GM21423 (cell line): ENCODE measurements at regions not wholly inside any gene's neighbourhood (a gene's known extent, or its start where the extent isn't known, plus 50 kb on each side); places are given as distances from the start of the nearest gene placed in this dataset.
"Not testable (repeated sequence)": the region's sequence is repeated elsewhere in the genome, so short reads cannot be mapped to it uniquely, and the experiment has no call there.

Source experiments
- ATAC-seq: cut with Tn5 transposase; IDR thresholded peaks from one replicate; pipeline ENCODE4 v1.9.1; 2021; ENCODE audit warnings: mild to moderate bottlenecking, moderate library complexity; ENCODE audit not compliant: unreplicated experiment

DNA sequence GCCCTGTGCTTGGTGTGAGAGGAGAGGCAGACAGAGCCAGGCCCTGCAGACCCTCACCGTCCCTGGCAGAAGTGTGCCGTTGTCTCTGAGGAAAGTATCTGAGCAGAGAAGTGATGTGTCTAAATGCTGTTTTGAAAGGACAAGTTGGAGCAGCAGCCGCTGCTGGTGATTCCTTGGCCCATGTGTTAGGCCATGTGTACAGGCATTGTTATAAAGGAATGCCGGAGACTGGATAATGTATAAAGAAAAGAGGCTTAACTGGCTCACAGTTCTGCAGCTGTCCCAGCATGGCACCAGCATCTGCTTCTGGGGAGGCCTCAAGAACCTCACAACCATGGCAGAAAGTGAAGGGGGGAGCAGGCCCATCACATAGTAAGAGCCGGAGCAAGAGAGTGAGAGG is 334.6 kb upstream of the ATP10A start:
- no peak for ATAC-seq

GRCh38 chr15:26197060-26197459 is 333.9 kb upstream of the ATP10A start:
- ATAC-seq = no peak

GRCh38 chr15:26191193-26191592 is 328.1 kb upstream of the ATP10A start:
- no peak for ATAC-seq

DNA sequence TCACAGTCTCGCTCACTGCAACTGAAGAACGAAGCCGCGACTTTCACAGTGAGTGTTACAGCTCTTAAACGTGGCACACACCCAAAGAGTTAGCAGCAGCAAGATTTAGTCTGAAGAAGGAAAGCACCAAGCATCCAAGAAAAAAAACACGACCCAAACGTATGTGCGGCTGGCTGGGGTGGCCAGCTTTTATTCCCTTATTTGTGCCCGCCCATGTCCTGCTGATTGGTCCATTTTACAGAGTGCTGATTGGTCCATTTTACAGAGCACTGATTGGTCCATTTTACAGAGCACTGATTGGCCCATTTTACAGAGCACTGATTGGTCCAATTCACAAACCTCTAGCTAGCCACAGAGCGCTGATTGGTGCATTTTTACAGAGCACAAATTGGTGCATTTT is 323.0 kb upstream of the ATP10A start:
- ATAC-seq = not testable (repeated sequence)

DNA sequence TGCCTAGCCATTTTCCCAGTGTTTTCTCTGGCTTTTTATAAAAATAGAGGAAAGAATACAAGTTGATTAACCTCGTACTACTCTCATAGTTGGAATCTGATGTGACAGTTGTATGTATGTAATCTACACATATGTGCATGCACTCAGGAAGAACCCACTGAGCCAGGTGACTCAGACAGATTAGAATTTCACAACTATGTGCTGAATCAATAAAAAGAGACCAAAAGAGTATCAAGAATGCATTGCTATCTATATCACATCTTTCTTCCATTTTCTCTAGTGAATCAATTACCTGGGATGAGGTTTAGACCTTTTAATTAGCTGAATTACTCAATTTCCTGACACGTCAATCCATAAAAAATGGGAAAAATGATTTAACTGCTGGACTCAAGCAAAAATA is 319.3 kb upstream of the ATP10A start:
- no peak for ATAC-seq

- ATAC-seq = no peak
These were observed 316.8 kb upstream of the ATP10A start for GRCh38 chr15:26179906-26180305.

- no peak for ATAC-seq
These were observed 315.6 kb upstream of the ATP10A start for GRCh38 chr15:26178640-26179220.

- no peak for ATAC-seq
These were observed 314.7 kb upstream of the ATP10A start for GRCh38 chr15:26177816-26178215.

- ATAC-seq = no peak
These were observed 313.7 kb upstream of the ATP10A start for GRCh38 chr15:26176831-26177230.

GRCh38 chr15:26171266-26171665 is 308.1 kb upstream of the ATP10A start:
- no peak for ATAC-seq

- ATAC-seq = no peak
These were observed 303.3 kb upstream of the ATP10A start for GRCh38 chr15:26166429-26166828.

- ATAC-seq = no peak
These were observed 302.4 kb upstream of the ATP10A start for GRCh38 chr15:26165546-26165945.

DNA sequence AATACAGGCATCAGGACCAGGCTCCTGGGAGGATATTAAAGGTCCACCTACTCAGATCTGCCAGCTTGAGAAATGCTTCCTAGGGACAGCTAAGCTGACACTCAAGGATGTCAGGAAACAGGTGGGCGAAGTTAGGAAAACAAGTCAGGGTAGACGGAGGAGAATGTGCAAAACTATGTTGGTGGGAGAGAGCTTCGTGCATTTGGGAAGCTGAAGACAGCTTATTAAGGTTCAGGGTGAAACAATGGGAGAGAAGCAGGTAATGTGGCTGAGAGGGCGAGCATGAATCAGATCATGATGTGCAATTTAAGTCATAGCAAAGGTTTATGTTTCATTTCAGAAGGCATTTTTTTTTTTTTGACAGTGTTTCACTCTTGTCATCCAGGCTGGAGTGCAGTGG is 297.2 kb upstream of the ATP10A start:
- ATAC-seq = no peak

DNA sequence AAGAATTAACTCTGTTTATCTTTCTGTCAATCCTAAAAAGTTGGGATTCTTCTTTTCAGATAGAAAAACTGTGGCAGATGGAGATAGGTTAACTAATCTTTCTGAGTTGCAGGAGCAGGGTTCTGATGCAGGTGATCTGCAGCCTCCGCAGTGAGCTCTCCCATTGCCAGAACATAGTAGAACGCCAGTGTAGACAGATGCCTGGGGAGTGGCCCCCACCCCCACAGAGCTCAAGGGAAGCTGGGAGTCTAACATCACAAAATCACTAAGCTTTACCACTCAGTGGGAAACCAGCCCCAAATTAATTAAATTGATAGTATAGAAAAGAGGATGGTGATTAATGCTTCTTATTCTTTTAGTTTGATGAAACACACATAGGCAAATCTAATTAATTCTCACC is 295.0 kb upstream of the ATP10A start:
- no peak for ATAC-seq

DNA sequence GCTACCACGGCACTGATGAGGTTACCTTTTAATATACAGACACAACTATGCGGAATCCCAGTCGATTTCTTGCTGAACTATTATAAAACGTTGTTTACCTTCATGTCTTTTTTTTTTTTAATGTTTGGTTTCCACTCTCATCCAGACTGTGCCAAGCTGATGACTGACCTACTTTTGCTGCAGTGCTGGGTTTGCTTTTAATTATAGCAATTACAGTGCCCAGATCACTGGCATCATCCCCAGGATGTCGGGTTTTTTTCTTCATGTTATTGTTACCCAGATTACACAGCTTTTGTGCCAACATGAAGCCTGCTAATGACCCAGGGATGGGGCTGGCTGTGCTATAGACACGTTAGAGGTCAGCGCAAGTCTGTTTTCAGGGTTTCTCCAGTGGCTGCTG is 294.0 kb upstream of the ATP10A start:
- ATAC-seq = no peak

DNA sequence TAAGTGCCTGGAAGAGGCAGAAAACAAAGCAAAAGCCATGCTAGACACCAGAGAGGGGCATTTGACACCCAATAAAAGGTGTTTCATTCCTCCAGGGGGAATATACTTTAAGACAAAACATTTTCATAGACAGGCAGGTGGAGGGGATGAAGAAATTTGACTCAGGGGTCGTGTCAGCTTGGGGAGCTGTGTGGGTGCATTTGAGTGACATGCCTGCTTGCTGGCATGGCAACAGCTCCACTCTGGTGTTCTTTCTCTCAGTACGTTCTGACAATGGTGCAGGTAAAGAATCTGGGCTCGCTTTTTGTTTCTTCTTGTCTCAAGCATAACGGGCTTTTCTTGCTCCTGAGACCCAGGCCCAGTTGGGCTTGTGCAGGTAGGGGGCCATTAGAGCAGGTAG is 292.9 kb upstream of the ATP10A start:
- ATAC-seq = no peak

DNA sequence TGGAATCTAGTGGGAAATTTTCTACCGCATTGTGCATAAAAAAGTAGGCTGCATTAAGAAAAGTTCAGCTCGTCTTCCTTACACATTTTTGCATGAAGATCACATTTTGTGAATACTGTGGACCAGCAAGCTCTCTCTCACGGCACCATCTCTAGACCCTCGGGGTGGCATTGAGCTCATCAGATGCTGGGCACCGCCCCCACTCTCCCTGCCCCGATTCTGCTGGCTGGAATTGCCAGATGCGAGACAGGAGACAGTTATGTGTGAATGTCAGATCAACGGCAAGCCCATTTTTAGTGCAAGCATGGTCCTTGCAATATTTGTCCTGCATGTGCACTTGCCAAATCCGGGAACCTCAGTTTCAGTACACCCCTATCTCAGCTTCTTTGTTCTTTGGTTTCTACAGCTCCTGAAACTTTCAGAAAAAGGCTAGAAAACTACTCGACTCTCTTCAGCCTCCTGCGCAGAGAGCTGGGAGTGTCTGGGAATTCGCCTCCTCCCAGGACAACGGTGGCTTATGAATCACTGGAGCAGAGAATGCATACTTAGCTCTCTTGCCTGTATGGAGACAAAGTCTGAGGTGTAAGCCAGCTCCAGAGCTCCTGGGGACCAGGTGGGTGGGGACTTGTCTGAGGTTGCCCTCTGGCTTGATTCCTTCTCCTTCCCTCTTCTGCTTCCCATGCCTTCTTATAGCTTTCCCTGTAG is 285.2 kb upstream of the ATP10A start:
- ATAC-seq = no peak

DNA sequence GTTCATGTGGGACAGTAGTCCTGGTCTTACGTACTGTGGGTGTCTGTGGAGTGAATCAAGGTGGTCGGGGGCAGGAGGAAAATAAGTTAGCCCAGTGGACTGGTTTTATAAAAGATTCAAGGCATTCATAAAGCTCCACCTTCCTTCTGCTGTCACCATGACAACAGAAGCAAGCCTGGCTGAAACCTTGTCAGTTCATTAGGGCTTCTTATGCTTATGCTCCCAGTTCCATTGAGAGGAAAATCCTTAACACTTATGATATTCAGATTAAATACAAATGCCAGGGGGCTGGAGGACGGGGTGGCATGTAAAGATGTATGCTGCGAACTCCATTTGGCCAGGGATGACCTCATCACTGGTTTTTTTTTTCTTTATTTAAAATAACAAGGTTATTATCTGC is 283.1 kb upstream of the ATP10A start:
- ATAC-seq = no peak

GRCh38 chr15:26145796-26146195 is 282.7 kb upstream of the ATP10A start:
- ATAC-seq = no peak

- ATAC-seq = no peak
These were observed 281.7 kb upstream of the ATP10A start for GRCh38 chr15:26144836-26145235.

- no peak for ATAC-seq
These were observed 280.1 kb upstream of the ATP10A start for GRCh38 chr15:26143221-26143620.

DNA sequence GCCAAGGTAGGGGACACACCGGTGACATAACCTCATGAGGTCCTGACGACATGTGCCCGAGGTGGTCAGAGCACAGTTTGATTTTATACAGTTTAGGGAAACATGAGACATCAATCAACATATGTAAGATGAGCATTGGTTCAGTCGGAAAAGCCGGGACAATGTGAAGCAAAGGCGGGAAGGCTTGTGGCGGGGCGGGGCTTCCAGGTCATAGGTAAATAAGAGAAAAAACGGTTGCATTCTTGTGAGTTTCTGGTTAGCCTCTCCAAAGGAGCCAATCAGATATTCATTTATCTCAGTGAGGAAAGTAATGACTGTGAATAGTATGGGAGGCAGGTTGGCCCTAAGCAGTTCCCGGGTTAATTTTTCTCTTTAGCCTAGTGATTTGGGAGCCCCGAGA is 271.7 kb upstream of the ATP10A start:
- no peak for ATAC-seq

DNA sequence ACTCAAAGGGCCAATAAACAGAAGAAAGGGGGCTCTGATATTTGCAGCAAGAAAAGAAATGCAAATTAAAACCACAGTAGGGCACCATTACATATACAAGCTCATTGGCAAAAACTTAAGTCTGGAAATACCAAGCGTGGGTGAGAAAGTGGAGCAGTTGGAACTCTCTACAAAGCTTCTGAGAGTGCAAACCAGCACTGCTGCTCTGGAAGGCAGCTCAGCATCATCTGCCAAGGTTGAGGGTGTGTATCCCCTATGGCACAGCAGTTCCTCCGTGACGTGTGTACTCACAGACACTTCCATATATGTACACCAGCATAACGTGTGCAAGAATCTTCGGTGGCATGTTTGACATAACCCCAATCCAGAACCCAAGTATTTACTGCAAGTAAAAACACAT is 271.0 kb upstream of the ATP10A start:
- ATAC-seq = no peak
